ENCODE measurements at regions not wholly inside any gene's neighbourhood (a gene's known extent, or its start where the extent isn't known, plus 50 kb on each side); places are given as distances from the start of the nearest gene placed in this dataset.

- no peak for TF ChIP-seq SP1 (IDR thresholded peaks at IDR 0.05)
- no peak for TF ChIP-seq NR2F2 (IDR thresholded peaks at IDR 0.05)
- TF ChIP-seq GABPA (IDR thresholded peaks at IDR 0.05 in 1 of 2, conservative IDR thresholded peaks at IDR 0.05 in 1 of 2) = no peak
- TF ChIP-seq CTCF (IDR thresholded peaks at IDR 0.05; ENCODE audit: low read depth, low read length, missing input control) = no peak
- TF ChIP-seq TAF1 (conservative IDR thresholded peaks at IDR 0.05) = no peak
- no peak for TF ChIP-seq REST (IDR thresholded peaks at IDR 0.05)
- no peak for TF ChIP-seq YY1 (IDR thresholded peaks at IDR 0.05)
- TF ChIP-seq, protein P1, sequence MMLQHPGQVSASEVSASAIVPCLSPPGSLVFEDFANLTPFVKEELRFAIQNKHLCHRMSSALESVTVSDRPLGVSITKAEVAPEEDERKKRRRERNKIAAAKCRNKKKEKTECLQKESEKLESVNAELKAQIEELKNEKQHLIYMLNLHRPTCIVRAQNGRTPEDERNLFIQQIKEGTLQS (IDR thresholded peaks at IDR 0.05) = no peak
- TF ChIP-seq RXRA (IDR thresholded peaks at IDR 0.05) = no peak
- no peak for TF ChIP-seq RAD21 (IDR thresholded peaks at IDR 0.05)
- TF ChIP-seq, protein P2, sequence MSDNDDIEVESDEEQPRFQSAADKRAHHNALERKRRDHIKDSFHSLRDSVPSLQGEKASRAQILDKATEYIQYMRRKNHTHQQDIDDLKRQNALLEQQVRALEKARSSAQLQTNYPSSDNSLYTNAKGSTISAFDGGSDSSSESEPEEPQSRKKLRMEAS (IDR thresholded peaks at IDR 0.05) = no peak
- TF ChIP-seq ZBTB33 (IDR thresholded peaks at IDR 0.05) = no peak
- TF ChIP-seq FOXA2 (IDR thresholded peaks at IDR 0.05) = no peak
- TF ChIP-seq JUND (IDR thresholded peaks at IDR 0.05) = no peak
Measured at GRCh38 chr17:11121341-11121985, 119.5 kb upstream of the SHISA6 start.
